SK-N-SH treated with all-trans-retinoic acid at 6 μM for 48 hours (cell line): ENCODE measurements at regions not wholly inside any gene's neighbourhood (a gene's known extent, or its start where the extent isn't known, plus 50 kb on each side); places are given as distances from the start of the nearest gene placed in this dataset.

Source experiments
- TF ChIP-seq, protein P1 (sequence below): fragments of 250-450 bp; sonication (Bioruptor Pico); IDR thresholded peaks from 2 replicates; pipeline ENCODE4 v1.5.1; 2021; ENCODE audit warnings: mild to moderate bottlenecking, moderate library complexity
- TF ChIP-seq, protein P2 (sequence below): fragments of 250-450 bp; sonication (Bioruptor Pico); IDR thresholded peaks from 2 replicates; pipeline ENCODE4 v1.8.0; 2020; ENCODE audit warnings: mild to moderate bottlenecking, moderate library complexity, borderline replicate concordance

DNA sequence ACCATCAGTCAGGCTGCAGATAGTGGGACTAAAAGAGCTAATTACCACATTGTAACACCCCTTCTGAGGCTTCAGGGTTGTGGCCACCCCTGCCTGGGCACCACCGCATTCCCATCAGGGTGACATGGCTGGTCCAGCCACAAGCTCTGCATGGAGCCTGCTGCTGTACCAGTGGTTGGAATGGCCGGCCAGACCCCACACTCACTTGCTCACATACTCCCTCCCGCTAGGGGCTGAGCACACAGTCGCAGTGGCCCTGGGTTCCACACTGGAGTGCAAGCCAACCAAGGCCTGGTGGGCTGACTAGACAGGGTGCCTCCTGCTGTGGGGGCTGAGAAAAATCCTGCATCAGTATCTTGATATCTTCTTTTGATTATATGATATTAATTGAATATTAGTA, 182.8 kb upstream of the STK17B start:
- TF ChIP-seq, protein P1, sequence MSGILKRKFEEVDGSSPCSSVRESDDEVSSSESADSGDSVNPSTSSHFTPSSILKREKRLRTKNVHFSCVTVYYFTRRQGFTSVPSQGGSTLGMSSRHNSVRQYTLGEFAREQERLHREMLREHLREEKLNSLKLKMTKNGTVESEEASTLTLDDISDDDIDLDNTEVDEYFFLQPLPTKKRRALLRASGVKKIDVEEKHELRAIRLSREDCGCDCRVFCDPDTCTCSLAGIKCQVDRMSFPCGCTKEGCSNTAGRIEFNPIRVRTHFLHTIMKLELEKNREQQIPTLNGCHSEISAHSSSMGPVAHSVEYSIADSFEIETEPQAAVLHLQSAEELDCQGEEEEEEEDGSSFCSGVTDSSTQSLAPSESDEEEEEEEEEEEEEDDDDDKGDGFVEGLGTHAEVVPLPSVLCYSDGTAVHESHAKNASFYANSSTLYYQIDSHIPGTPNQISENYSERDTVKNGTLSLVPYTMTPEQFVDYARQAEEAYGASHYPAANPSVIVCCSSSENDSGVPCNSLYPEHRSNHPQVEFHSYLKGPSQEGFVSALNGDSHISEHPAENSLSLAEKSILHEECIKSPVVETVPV (CRISPR knock-in tag), result no peak
- TF ChIP-seq, protein P2, sequence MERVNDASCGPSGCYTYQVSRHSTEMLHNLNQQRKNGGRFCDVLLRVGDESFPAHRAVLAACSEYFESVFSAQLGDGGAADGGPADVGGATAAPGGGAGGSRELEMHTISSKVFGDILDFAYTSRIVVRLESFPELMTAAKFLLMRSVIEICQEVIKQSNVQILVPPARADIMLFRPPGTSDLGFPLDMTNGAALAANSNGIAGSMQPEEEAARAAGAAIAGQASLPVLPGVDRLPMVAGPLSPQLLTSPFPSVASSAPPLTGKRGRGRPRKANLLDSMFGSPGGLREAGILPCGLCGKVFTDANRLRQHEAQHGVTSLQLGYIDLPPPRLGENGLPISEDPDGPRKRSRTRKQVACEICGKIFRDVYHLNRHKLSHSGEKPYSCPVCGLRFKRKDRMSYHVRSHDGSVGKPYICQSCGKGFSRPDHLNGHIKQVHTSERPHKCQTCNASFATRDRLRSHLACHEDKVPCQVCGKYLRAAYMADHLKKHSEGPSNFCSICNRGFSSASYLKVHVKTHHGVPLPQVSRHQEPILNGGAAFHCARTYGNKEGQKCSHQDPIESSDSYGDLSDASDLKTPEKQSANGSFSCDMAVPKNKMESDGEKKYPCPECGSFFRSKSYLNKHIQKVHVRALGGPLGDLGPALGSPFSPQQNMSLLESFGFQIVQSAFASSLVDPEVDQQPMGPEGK (CRISPR knock-in tag), result no peak
